SKM-1 (cell line): ENCODE measurements at regions not wholly inside any gene's neighbourhood (a gene's known extent, or its start where the extent isn't known, plus 50 kb on each side); places are given as distances from the start of the nearest gene placed in this dataset.

ENCODE experiments used
- DNase-seq: peaks from one replicate; lab custom pipeline; 2025; ENCODE audit not compliant: unreplicated experiment; lab: John Stamatoyannopoulos, UW

- DNase-seq, result no peak
Measured at GRCh38 chr1:147452809-147453208, 88.5 kb upstream of the BCL9 start.

- DNase-seq, result no peak
Measured at GRCh38 chr1:147463022-147463421, 78.3 kb upstream of the BCL9 start.

GRCh38 chr1:147466543-147466942, 74.8 kb upstream of the BCL9 start:
- DNase-seq, result no peak

- DNase-seq, result no peak
Measured at GRCh38 chr1:147470079-147470478, 71.2 kb upstream of the BCL9 start.

GRCh38 chr1:147472489-147472888, 68.8 kb upstream of the BCL9 start:
- DNase-seq, result no peak

GRCh38 chr1:147472966-147473732, 68.2 kb upstream of the BCL9 start:
- no peak for DNase-seq

- no peak for DNase-seq
Measured at GRCh38 chr1:147473733-147474049, 67.6 kb upstream of the BCL9 start.

GRCh38 chr1:147475488-147475887, 65.8 kb upstream of the BCL9 start:
- DNase-seq, result no peak

- DNase-seq, result no peak
Measured at GRCh38 chr1:147478521-147478920, 62.8 kb upstream of the BCL9 start.

GRCh38 chr1:147479864-147480564, 61.3 kb upstream of the BCL9 start:
- DNase-seq, result no peak

GRCh38 chr1:147480565-147480935, 60.8 kb upstream of the BCL9 start:
- no peak for DNase-seq

GRCh38 chr1:147486876-147487656, 54.2 kb upstream of the BCL9 start:
- DNase-seq, result no peak

- DNase-seq, result no peak
Measured at GRCh38 chr1:147491098-147491497, 50.2 kb upstream of the BCL9 start.
